A673 (cell line): ENCODE measurements at regions not wholly inside any gene's neighbourhood (a gene's known extent, or its start where the extent isn't known, plus 50 kb on each side); places are given as distances from the start of the nearest gene placed in this dataset.

Source experiments
- BruUV-seq: library from RNA; stranded (reverse); fragments of 400-500 nt; replicated peaks from 2 replicates; lab custom pipeline; 2021; lab: Mats Ljungman, UMichigan
- CTCF ChIA-PET: fragments of 300-600 bp; sonication (Branson Sonifier 250); formaldehyde crosslinking; loops from one replicate; lab custom pipeline; 2022; ENCODE audit warnings: antibody characterized with exemption; lab: Charles Lee
- POLR2A ChIA-PET: fragments of 300-600 bp; sonication (Branson Sonifier 250); formaldehyde crosslinking; loops from one replicate; lab custom pipeline; 2022; ENCODE audit warnings: antibody characterized with exemption; ENCODE audit not compliant: low non-redundant PET; lab: Charles Lee
- DNase-seq: peaks from one replicate; pipeline ENCODE4 v3.0.0-alpha.2; 2015; ENCODE audit warnings: low spot score
- H3K27ac ChIP-seq: fragments of 200-600 bp; sonication (generic); 2 replicates; pipeline ENCODE4 v1.5.1; 2016; ENCODE audit warnings: mixed run types, low read depth, mild to moderate bottlenecking, mixed read lengths, antibody characterized with exemption, low read length; ENCODE audit not compliant: poor library complexity, severe bottlenecking
- H3K27me3 ChIP-seq: fragments of 200-600 bp; sonication (generic); replicated peaks from 2 replicates; pipeline ENCODE4 v1.6.1; 2017; ENCODE audit warnings: mixed run types, low read depth, mild to moderate bottlenecking, mixed read lengths, antibody characterized with exemption, low read length; ENCODE audit not compliant: insufficient read depth, poor library complexity
- H3K36me3 ChIP-seq: fragments of 200-600 bp; sonication (generic); 2 replicates; pipeline ENCODE4 v1.6.1; 2016; ENCODE audit warnings: mixed run types, mild to moderate bottlenecking, mixed read lengths, antibody characterized with exemption, low read length; ENCODE audit not compliant: insufficient read depth, poor library complexity, severe bottlenecking
- H3K4me1 ChIP-seq: fragments of 200-600 bp; sonication (generic); 2 replicates; pipeline ENCODE4 v1.6.1; 2017; ENCODE audit warnings: mixed run types, mild to moderate bottlenecking, mixed read lengths, antibody characterized with exemption, low read length; ENCODE audit not compliant: insufficient read depth, poor library complexity, severe bottlenecking
- H3K4me3 ChIP-seq: fragments of 200-600 bp; sonication (generic); 2 replicates; pipeline ENCODE4 v1.5.1; 2016; ENCODE audit warnings: low read depth, mixed run types, mild to moderate bottlenecking, mixed read lengths, low read length; ENCODE audit not compliant: poor library complexity, severe bottlenecking
- H3K9me3 ChIP-seq: fragments of 200-600 bp; sonication (generic); 2 replicates; pipeline ENCODE4 v1.6.1; 2016; ENCODE audit warnings: mixed run types, low read depth, mild to moderate bottlenecking, mixed read lengths, antibody characterized with exemption, low read length; ENCODE audit not compliant: poor library complexity, severe bottlenecking
- EZH2 ChIP-seq: fragments of 200-600 bp; sonication (generic); IDR thresholded peaks from 2 replicates; pipeline ENCODE4 v1.6.1; 2017; ENCODE audit warnings: borderline replicate concordance, low read depth, mild to moderate bottlenecking, mixed read lengths, antibody characterized with exemption, low read length; ENCODE audit not compliant: poor library complexity, severe bottlenecking
- intact Hi-C: fragments of 100-400 bp; cut with micrococcal nuclease; formaldehyde crosslinking; loops from one replicate; pipeline ENCODE4 v1.10.0; 2022; ENCODE audit not compliant: unreplicated experiment
- TF ChIP-seq, protein P1 (sequence below): fragments of 300-800, 200-600 bp; sonication (generic); conservative IDR thresholded peaks from 2 replicates; pipeline ENCODE4 v1.5.1; 2017; ENCODE audit warnings: low read depth, mild to moderate bottlenecking, antibody characterized with exemption, low read length, moderate library complexity, mixed read lengths

DNA sequence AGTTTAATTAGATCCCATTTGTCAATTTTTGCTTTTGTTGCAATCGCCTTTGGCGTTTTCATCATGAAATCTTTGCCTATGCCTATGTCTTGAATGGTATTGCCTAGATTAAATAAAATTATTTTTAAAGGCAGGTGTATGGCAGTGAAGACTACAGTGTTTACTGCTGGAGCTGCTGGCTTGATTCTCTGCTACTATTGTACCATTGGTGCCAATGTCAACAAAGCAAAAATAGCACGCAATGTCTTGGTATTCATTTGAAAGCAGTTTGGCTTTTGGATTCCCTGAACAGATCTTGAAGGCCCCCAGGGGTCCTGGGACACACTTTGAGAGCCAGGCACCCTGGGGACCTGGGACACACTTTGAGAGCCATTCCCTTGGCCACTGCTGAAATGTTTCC is 125.4 kb upstream of the ACKR3 start:
- no peak for DNase-seq
- Histone ChIP-seq H3K9me3 (no peaks in the 10 kb centered on the region), H3K27ac (no peak overlapping the region), H3K4me1 (no peaks in the 10 kb centered on the region), H3K36me3 (no peaks in the 10 kb centered on the region), H3K4me3 (no peak overlapping the region), H3K27me3 (no peaks in the 10 kb centered on the region)
- ChIA-PET CTCF (no interaction called here), POLR2A (no interaction called here)
- TF ChIP-seq, protein P1, sequence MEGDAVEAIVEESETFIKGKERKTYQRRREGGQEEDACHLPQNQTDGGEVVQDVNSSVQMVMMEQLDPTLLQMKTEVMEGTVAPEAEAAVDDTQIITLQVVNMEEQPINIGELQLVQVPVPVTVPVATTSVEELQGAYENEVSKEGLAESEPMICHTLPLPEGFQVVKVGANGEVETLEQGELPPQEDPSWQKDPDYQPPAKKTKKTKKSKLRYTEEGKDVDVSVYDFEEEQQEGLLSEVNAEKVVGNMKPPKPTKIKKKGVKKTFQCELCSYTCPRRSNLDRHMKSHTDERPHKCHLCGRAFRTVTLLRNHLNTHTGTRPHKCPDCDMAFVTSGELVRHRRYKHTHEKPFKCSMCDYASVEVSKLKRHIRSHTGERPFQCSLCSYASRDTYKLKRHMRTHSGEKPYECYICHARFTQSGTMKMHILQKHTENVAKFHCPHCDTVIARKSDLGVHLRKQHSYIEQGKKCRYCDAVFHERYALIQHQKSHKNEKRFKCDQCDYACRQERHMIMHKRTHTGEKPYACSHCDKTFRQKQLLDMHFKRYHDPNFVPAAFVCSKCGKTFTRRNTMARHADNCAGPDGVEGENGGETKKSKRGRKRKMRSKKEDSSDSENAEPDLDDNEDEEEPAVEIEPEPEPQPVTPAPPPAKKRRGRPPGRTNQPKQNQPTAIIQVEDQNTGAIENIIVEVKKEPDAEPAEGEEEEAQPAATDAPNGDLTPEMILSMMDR, result no peak
- TF ChIP-seq EZH2, result no peak
- BruUV-seq, result no TSS peak
- intact Hi-C loops, result no loop called here

DNA sequence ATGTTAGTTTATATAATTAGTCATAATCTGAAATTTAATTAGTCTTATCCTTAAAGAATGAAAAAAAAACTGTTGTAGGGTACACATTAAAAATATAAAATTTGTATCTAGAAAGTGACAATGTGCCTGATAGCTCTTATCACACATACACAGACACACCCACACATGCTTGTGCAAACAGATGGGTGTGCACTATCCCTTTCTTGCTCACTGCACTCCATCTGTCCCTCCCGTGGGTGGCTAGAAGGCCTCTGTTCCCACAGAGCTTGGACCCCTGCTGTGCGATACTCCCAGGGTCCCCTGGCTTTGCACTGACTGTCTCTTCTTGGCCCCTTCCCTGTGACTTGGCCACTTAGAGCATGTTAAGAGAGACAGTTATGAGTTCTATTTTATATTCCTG is 123.9 kb upstream of the ACKR3 start:
- CTCF ChIA-PET, result interaction anchor here (0.6 kb wide), 1 partner anchor 29 kb away, joined by 4 read pairs; no protein-coding TSS in a partner anchor
- H3K27ac ChIP-seq, result no peak overlapping the region
- POLR2A ChIA-PET, result no interaction called here
- DNase-seq, result no peak
- no peaks in the 10 kb centered on the region for H3K36me3 ChIP-seq
- H3K9me3 ChIP-seq, result no peaks in the 10 kb centered on the region
- no peak for TF ChIP-seq EZH2
- H3K4me1 ChIP-seq, result no peaks in the 10 kb centered on the region
- intact Hi-C loops, result no loop called here
- peaks cover 2% of the 10 kb centered on the region for H3K27me3 ChIP-seq
- BruUV-seq, result no TSS peak
- H3K4me3 ChIP-seq, result no peak overlapping the region

DNA sequence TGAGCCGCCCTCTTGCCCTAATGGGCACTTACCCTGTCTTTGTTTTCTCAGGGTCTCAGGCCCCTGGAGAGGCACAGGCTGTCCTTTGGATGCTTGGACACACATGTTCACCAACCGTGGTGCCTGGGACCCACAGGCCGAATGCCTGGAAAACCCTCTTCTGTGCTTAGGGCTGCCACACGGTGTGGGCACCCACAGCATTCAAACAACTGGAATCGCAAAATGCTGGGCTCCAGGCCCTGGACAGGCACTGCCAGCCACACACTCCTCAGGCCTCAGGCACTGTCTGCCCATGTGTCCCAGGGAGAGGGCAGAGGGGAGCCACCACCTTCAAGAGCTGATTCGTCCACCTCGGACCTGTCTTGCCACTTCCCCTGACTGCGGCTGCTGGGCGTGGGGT is 123.1 kb upstream of the ACKR3 start:
- H3K27me3 ChIP-seq, result peaks cover 7% of the 10 kb centered on the region
- no TSS peak for BruUV-seq
- no peaks in the 10 kb centered on the region for H3K4me1 ChIP-seq
- DNase-seq, result no peak
- TF ChIP-seq EZH2, result no peak
- TF ChIP-seq, protein P1, result no peak
- intact Hi-C loops, result no loop called here
- CTCF ChIA-PET, result no interaction called here
- POLR2A ChIA-PET, result no interaction called here
- H3K27ac ChIP-seq, result no peak overlapping the region
- H3K36me3 ChIP-seq, result no peaks in the 10 kb centered on the region
- no peaks in the 10 kb centered on the region for H3K9me3 ChIP-seq
- no peak overlapping the region for H3K4me3 ChIP-seq

DNA sequence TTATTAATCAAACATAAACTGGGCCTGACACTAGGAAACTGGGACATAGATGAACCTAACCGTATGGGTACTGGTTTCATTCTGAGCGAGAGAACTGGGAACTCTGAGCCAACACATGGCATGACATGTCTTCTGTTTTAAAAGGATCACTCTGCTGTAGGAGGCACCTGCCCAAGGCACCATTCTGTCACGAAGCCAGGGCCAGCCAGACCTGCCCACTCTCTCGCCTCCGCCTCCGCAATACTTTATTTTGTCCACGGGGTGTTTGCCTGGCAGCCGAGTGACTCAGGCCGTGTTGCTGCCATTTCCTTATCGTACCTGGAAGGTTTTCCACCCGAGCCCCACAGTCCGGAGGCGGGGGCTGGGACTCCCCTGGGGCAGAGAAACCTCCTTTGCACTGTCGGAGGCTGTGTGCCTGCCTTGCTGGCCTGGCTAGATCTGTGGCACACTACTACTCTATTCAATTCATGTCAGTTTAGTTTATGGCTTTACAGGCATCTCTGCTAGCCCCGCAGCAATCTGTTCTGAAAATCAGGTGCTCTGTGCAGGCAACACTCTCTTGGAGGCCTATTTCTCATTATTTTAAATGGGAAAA is 120.4 kb upstream of the ACKR3 start:
- Histone ChIP-seq H3K4me1 (no peaks in the 10 kb centered on the region), H3K36me3 (no peaks in the 10 kb centered on the region), H3K27ac (no peak overlapping the region), H3K27me3 (peaks cover 33% of the 10 kb centered on the region), H3K9me3 (no peaks in the 10 kb centered on the region), H3K4me3 (no peak overlapping the region)
- no TSS peak for BruUV-seq
- intact Hi-C loops, result no loop called here
- POLR2A ChIA-PET, result no interaction called here
- TF ChIP-seq, protein P1, result no peak
- TF ChIP-seq EZH2, result no peak
- no peak for DNase-seq
- CTCF ChIA-PET, result no interaction called here
